ENCODE measurements at regions not wholly inside any gene's neighbourhood (a gene's known extent, or its start where the extent isn't known, plus 50 kb on each side); places are given as distances from the start of the nearest gene placed in this dataset.

DNA sequence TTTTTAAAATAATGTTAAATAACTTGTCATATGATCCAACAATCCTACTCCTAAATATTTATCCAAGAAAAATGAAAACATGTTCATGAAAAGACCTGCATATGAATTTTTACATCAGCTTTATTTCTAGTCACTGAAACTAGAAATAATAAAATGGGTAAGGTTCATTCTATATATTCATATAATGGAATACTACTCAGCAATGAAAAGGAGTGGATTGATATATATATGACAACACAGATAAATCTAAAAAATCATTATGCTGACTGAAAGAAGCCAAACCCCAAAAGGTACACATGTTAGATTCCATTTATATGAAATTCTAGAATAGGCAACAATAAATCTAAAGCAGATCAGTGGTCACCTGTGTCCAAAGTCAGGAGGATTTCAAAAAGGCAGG, 84.9 kb upstream of the PCBD1 start:
- Histone ChIP-seq H3K9ac (no peak overlapping the region), H3K9me2 (no peaks in the 10 kb centered on the region), H3F3A (replicated peaks; ENCODE audit: insufficient read depth) (no peaks in the 10 kb centered on the region), H3K4me2 (no peak overlapping the region), H3K4me3 (ENCODE audit: low read depth in 2 of 2, low read length in 1 of 2) (no peak overlapping the region), H2AFZ (ENCODE audit: low read depth) (no peak overlapping the region), H3K27me3 (ENCODE audit: insufficient read depth) (no peaks in the 10 kb centered on the region), H3K36me3 (replicated peaks in 1 of 2; ENCODE audit: control insufficient read depth in 1 of 2, insufficient read depth in 2 of 2, low read length in 1 of 2) (no peaks in the 10 kb centered on the region), H3K4me1 (ENCODE audit: control insufficient read depth in 1 of 2, insufficient read depth in 2 of 2, low read depth in 1 of 2, low read length in 1 of 2) (no peaks in the 10 kb centered on the region; a peak in 1 of 4 replicates), H3K9me3 (peaks cover 8% of the 10 kb centered on the region; the same call in 1 of the 2 replicates), H3K27ac (ENCODE audit: low read depth in 2 of 2, low read length in 1 of 2) (no peak overlapping the region), H3K79me2 (ENCODE audit: insufficient read depth) (no peaks in the 10 kb centered on the region), H4K20me1 (ENCODE audit: insufficient read depth) (no peaks in the 10 kb centered on the region)
- TF ChIP-seq RAD21 (IDR thresholded peaks at IDR 0.05; ENCODE audit: low read length) (no peak), GATA2 (CRISPR knock-in tag; IDR thresholded peaks at IDR 0.05) (no peak), TEAD4 (IDR thresholded peaks at IDR 0.05; ENCODE audit: borderline replicate concordance, insufficient read depth) (no peak), FOXJ3 (CRISPR knock-in tag; IDR thresholded peaks at IDR 0.05) (no peak), CHD2 (IDR thresholded peaks at IDR 0.05; ENCODE audit: low read length, partially characterized antibody) (no peak), POLR2AphosphoS5 (IDR thresholded peaks at IDR 0.05; ENCODE audit: low read depth, low read length) (no peak), YY1 (IDR thresholded peaks at IDR 0.05; ENCODE audit: low read depth) (no peak), RCOR1 (IDR thresholded peaks at IDR 0.05; ENCODE audit: low read length) (no peak), SIN3A (IDR thresholded peaks at IDR 0.05; ENCODE audit: borderline replicate concordance, low read depth, low read length) (no peak), NRF1 (IDR thresholded peaks at IDR 0.05; ENCODE audit: low read depth, low read length) (no peak), GABPA (IDR thresholded peaks at IDR 0.05; ENCODE audit: low read depth) (no peak)
- TF ChIP-seq, protein P1, sequence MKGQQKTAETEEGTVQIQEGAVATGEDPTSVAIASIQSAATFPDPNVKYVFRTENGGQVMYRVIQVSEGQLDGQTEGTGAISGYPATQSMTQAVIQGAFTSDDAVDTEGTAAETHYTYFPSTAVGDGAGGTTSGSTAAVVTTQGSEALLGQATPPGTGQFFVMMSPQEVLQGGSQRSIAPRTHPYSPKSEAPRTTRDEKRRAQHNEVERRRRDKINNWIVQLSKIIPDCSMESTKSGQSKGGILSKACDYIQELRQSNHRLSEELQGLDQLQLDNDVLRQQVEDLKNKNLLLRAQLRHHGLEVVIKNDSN (IDR thresholded peaks at IDR 0.05; ENCODE audit: borderline replicate concordance, low read depth), result no peak
- TF ChIP-seq, protein P2, sequence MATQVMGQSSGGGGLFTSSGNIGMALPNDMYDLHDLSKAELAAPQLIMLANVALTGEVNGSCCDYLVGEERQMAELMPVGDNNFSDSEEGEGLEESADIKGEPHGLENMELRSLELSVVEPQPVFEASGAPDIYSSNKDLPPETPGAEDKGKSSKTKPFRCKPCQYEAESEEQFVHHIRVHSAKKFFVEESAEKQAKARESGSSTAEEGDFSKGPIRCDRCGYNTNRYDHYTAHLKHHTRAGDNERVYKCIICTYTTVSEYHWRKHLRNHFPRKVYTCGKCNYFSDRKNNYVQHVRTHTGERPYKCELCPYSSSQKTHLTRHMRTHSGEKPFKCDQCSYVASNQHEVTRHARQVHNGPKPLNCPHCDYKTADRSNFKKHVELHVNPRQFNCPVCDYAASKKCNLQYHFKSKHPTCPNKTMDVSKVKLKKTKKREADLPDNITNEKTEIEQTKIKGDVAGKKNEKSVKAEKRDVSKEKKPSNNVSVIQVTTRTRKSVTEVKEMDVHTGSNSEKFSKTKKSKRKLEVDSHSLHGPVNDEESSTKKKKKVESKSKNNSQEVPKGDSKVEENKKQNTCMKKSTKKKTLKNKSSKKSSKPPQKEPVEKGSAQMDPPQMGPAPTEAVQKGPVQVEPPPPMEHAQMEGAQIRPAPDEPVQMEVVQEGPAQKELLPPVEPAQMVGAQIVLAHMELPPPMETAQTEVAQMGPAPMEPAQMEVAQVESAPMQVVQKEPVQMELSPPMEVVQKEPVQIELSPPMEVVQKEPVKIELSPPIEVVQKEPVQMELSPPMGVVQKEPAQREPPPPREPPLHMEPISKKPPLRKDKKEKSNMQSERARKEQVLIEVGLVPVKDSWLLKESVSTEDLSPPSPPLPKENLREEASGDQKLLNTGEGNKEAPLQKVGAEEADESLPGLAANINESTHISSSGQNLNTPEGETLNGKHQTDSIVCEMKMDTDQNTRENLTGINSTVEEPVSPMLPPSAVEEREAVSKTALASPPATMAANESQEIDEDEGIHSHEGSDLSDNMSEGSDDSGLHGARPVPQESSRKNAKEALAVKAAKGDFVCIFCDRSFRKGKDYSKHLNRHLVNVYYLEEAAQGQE (IDR thresholded peaks at IDR 0.05; ENCODE audit: low read depth, low read length), result no peak
- TF ChIP-seq, protein P3, sequence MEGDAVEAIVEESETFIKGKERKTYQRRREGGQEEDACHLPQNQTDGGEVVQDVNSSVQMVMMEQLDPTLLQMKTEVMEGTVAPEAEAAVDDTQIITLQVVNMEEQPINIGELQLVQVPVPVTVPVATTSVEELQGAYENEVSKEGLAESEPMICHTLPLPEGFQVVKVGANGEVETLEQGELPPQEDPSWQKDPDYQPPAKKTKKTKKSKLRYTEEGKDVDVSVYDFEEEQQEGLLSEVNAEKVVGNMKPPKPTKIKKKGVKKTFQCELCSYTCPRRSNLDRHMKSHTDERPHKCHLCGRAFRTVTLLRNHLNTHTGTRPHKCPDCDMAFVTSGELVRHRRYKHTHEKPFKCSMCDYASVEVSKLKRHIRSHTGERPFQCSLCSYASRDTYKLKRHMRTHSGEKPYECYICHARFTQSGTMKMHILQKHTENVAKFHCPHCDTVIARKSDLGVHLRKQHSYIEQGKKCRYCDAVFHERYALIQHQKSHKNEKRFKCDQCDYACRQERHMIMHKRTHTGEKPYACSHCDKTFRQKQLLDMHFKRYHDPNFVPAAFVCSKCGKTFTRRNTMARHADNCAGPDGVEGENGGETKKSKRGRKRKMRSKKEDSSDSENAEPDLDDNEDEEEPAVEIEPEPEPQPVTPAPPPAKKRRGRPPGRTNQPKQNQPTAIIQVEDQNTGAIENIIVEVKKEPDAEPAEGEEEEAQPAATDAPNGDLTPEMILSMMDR (IDR thresholded peaks at IDR 0.05), result no peak
- TF ChIP-seq, protein P4, sequence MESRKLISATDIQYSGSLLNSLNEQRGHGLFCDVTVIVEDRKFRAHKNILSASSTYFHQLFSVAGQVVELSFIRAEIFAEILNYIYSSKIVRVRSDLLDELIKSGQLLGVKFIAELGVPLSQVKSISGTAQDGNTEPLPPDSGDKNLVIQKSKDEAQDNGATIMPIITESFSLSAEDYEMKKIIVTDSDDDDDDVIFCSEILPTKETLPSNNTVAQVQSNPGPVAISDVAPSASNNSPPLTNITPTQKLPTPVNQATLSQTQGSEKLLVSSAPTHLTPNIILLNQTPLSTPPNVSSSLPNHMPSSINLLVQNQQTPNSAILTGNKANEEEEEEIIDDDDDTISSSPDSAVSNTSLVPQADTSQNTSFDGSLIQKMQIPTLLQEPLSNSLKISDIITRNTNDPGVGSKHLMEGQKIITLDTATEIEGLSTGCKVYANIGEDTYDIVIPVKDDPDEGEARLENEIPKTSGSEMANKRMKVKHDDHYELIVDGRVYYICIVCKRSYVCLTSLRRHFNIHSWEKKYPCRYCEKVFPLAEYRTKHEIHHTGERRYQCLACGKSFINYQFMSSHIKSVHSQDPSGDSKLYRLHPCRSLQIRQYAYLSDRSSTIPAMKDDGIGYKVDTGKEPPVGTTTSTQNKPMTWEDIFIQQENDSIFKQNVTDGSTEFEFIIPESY (IDR thresholded peaks at IDR 0.05; ENCODE audit: borderline replicate concordance, low read depth), result no peak
- TF ChIP-seq, protein P5, sequence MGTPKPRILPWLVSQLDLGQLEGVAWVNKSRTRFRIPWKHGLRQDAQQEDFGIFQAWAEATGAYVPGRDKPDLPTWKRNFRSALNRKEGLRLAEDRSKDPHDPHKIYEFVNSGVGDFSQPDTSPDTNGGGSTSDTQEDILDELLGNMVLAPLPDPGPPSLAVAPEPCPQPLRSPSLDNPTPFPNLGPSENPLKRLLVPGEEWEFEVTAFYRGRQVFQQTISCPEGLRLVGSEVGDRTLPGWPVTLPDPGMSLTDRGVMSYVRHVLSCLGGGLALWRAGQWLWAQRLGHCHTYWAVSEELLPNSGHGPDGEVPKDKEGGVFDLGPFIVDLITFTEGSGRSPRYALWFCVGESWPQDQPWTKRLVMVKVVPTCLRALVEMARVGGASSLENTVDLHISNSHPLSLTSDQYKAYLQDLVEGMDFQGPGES (IDR thresholded peaks at IDR 0.05; ENCODE audit: low read depth, low read length), result no peak
- ChIA-PET CTCF (no interaction called here), POLR2A (no interaction called here)
- DNase-seq, result no peak
